Sigmoid colon (tissue), 4 donors: ENCODE measurements at regions not wholly inside any gene's neighbourhood (a gene's known extent, or its start where the extent isn't known, plus 50 kb on each side); places are given as distances from the start of the nearest gene placed in this dataset.

Experiments used
- POLR2A ChIP-seq, 2 donors: fragments of 450-650 bp; IDR thresholded peaks; one replicate each; pipeline ENCODE4 v1.6.1; 2016; ENCODE audit warnings: antibody characterized with exemption in 2 of 2, mild to moderate bottlenecking in 2 of 2, moderate library complexity in 2 of 2
- POLR2AphosphoS5 ChIP-seq, 4 donors: sonication (generic); formaldehyde crosslinking; IDR thresholded peaks; one replicate each; pipeline ENCODE4 v1.6.1; 2017; ENCODE audit warnings: antibody characterized with exemption in 4 of 4
- TF ChIP-seq, protein P1 (sequence below), 4 experiments: fragments of 450-650 bp in 3 of 4; fragments of 200-600 bp in 1 of 4; IDR thresholded peaks; one replicate each; pipeline ENCODE4 v1.5.1; 2016 to 2019; ENCODE audit warnings: antibody characterized with exemption in 4 of 4, mild to moderate bottlenecking in 3 of 4, moderate library complexity in 2 of 4

DNA sequence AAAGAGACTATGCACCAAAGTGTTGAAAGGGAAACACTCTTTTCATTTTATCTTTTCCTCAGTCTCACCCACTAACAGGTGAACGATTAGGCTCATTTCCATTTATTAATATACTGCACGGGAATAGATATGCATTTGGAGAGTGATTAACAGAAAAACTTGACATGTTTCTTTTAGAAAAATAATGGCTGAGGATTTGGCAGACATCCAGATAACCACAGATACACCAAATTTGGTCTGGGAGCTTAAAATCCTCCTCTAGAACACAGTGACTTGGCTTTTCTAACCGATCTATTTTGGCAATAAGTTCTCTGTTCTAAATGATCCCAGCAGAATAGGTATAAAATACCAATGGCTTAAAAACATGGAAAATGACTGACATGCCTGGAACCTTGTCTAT is 459.3 kb upstream of the SGO1 start:
- TF ChIP-seq, protein P1, sequence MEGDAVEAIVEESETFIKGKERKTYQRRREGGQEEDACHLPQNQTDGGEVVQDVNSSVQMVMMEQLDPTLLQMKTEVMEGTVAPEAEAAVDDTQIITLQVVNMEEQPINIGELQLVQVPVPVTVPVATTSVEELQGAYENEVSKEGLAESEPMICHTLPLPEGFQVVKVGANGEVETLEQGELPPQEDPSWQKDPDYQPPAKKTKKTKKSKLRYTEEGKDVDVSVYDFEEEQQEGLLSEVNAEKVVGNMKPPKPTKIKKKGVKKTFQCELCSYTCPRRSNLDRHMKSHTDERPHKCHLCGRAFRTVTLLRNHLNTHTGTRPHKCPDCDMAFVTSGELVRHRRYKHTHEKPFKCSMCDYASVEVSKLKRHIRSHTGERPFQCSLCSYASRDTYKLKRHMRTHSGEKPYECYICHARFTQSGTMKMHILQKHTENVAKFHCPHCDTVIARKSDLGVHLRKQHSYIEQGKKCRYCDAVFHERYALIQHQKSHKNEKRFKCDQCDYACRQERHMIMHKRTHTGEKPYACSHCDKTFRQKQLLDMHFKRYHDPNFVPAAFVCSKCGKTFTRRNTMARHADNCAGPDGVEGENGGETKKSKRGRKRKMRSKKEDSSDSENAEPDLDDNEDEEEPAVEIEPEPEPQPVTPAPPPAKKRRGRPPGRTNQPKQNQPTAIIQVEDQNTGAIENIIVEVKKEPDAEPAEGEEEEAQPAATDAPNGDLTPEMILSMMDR (IDR thresholded peaks at IDR 0.05): no peak
- no peak for TF ChIP-seq POLR2AphosphoS5 (IDR thresholded peaks at IDR 0.05)
- no peak for TF ChIP-seq POLR2A (IDR thresholded peaks at IDR 0.05)
